ENCODE measurements at regions not wholly inside any gene's neighbourhood (a gene's known extent, or its start where the extent isn't known, plus 50 kb on each side); places are given as distances from the start of the nearest gene placed in this dataset.

GRCh38 chr4:60039908-60040307 lies 1160.2 kb upstream of the ADGRL3 start:
- TF ChIP-seq, protein P1, sequence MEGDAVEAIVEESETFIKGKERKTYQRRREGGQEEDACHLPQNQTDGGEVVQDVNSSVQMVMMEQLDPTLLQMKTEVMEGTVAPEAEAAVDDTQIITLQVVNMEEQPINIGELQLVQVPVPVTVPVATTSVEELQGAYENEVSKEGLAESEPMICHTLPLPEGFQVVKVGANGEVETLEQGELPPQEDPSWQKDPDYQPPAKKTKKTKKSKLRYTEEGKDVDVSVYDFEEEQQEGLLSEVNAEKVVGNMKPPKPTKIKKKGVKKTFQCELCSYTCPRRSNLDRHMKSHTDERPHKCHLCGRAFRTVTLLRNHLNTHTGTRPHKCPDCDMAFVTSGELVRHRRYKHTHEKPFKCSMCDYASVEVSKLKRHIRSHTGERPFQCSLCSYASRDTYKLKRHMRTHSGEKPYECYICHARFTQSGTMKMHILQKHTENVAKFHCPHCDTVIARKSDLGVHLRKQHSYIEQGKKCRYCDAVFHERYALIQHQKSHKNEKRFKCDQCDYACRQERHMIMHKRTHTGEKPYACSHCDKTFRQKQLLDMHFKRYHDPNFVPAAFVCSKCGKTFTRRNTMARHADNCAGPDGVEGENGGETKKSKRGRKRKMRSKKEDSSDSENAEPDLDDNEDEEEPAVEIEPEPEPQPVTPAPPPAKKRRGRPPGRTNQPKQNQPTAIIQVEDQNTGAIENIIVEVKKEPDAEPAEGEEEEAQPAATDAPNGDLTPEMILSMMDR (IDR thresholded peaks at IDR 0.05): no peak
- Histone ChIP-seq H3K36me3 (no peaks in the 10 kb centered on the region), H3K4me3 (no peak overlapping the region), H3K27me3 (no peaks in the 10 kb centered on the region), H3K27ac (replicated peaks in 1 of 4) (no peak overlapping the region), H3K4me1 (no peaks in the 10 kb centered on the region), H3K9me3 (peaks cover 0 to 6% (median 2%) of the 10 kb centered on the region in 4 donors)
- WGBS: 72% methylated on average over 2 of the region's 2 CpGs
- DNase-seq (ENCODE audit: extremely low spot score): no peak
- intact Hi-C loops (cut with DNase I): no loop called here

GRCh38 chr4:60042231-60042652 lies 1157.9 kb upstream of the ADGRL3 start:
- Histone ChIP-seq H3K27ac (replicated peaks in 1 of 4) (no peak overlapping the region), H3K27me3 (no peaks in the 10 kb centered on the region), H3K9me3 (peaks cover 0 to 6% (median 2%) of the 10 kb centered on the region in 4 donors), H3K36me3 (no peaks in the 10 kb centered on the region), H3K4me1 (no peaks in the 10 kb centered on the region), H3K4me3 (no peak overlapping the region)
- 96% methylated on average over 4 of the region's 15 CpGs for WGBS
- DNase-seq (ENCODE audit: extremely low spot score): no peak
- no peak for TF ChIP-seq POLR2A (IDR thresholded peaks at IDR 0.05; ENCODE audit: low read depth)
- TF ChIP-seq POLR2AphosphoS5 (IDR thresholded peaks at IDR 0.05): no peak
- no peak for TF ChIP-seq EP300 (IDR thresholded peaks at IDR 0.05)
- TF ChIP-seq, protein P1 (IDR thresholded peaks at IDR 0.05): no peak
- intact Hi-C loops (cut with DNase I): no loop called here

DNA sequence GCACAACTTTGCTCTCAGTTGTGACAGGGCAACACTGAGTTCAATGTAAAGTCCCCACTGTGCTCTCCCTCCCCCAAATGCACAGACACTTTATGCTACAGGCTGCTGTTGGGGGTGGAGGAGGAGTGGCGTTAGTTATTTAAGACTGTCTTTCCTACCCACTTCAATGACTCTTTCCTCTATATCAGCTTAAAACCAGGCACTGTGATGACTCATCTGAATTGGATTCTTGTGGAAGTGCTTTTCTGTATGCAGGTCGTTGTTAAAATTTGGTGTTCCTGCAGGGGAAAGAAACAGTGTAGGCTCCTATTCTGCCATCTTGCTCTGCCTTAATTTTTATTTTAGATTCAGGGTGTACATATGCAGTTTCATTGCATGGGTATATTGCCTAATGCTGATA lies 1157.2 kb upstream of the ADGRL3 start:
- Histone ChIP-seq H3K36me3 (no peaks in the 10 kb centered on the region), H3K4me1 (no peaks in the 10 kb centered on the region), H3K27me3 (no peaks in the 10 kb centered on the region), H3K4me3 (no peak overlapping the region), H3K27ac (replicated peaks in 1 of 4) (no peak overlapping the region), H3K9me3 (peaks cover 0 to 6% (median 2%) of the 10 kb centered on the region in 4 donors)
- TF ChIP-seq EP300 (IDR thresholded peaks at IDR 0.05) (no peak), POLR2A (IDR thresholded peaks at IDR 0.05; ENCODE audit: low read depth) (no peak), POLR2AphosphoS5 (IDR thresholded peaks at IDR 0.05) (no peak)
- TF ChIP-seq, protein P1 (IDR thresholded peaks at IDR 0.05): no peak
- 73% methylated on average over 2 of the region's 2 CpGs for WGBS
- no peak for DNase-seq (ENCODE audit: extremely low spot score)
- intact Hi-C loops (cut with DNase I): no loop called here

DNA sequence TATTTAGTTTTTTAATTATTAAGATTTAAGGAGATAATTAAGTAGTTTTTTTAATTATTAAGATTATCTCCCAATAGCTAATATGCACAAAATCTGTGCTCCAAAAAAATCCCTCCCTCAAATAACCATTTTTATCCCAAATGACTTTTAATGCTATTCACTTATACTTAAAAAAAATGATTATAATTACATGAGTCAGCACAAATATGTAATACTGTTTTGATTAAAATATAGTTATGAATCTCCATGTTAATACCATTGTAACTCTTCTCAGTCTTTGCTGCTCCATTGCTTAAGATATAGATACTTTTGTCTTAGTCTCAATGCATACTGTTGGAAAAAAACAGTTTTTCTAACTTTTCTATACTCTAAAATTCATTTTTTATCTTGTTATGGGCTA lies 1121.1 kb upstream of the ADGRL3 start:
- no peak overlapping the region for H3K27ac ChIP-seq (replicated peaks in 1 of 4)
- H3K4me3 ChIP-seq: no peak overlapping the region
- no peaks in the 10 kb centered on the region for H3K4me1 ChIP-seq
- intact Hi-C loops (cut with DNase I): no loop called here
- DNase-seq (ENCODE audit: extremely low spot score): no peak
- H3K27me3 ChIP-seq: no peaks in the 10 kb centered on the region
- no peaks in the 10 kb centered on the region for H3K9me3 ChIP-seq
- no peaks in the 10 kb centered on the region for H3K36me3 ChIP-seq
- TF ChIP-seq, protein P1 (IDR thresholded peaks at IDR 0.05): no peak
- TF ChIP-seq POLR2AphosphoS5 (IDR thresholded peaks at IDR 0.05) (no peak), POLR2A (IDR thresholded peaks at IDR 0.05; ENCODE audit: low read depth) (no peak), EP300 (IDR thresholded peaks at IDR 0.05) (no peak)

DNA sequence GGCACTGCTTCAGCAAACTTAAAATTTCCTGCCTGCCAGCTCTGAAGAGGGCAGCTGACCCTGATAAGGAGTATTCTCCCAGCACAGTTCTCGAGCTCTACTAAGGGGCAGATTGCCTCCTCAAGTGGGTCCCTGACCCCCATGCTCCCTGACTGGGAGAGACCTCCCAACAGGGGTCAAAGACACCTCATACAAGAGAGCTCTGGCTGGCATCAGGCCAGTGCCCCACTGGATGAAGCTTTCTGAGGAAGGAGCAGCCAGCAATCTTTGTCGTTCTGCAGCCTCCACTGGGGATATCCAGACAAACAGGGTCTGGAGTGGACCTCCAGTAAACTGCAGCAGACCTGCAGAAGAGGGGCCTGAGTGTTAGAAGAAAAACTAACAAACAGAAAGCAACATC lies 1118.3 kb upstream of the ADGRL3 start:
- H3K27me3 ChIP-seq: no peaks in the 10 kb centered on the region
- H3K4me3 ChIP-seq: no peak overlapping the region
- no peak for DNase-seq (ENCODE audit: extremely low spot score)
- no peaks in the 10 kb centered on the region for H3K36me3 ChIP-seq
- intact Hi-C loops (cut with DNase I): no loop called here
- H3K9me3 ChIP-seq: peaks cover 0 to under 1% (median 0%) of the 10 kb centered on the region in 4 donors
- TF ChIP-seq, protein P1 (IDR thresholded peaks at IDR 0.05): no peak
- no peak for TF ChIP-seq POLR2A (IDR thresholded peaks at IDR 0.05; ENCODE audit: low read depth)
- no peak for TF ChIP-seq EP300 (IDR thresholded peaks at IDR 0.05)
- TF ChIP-seq POLR2AphosphoS5 (IDR thresholded peaks at IDR 0.05): no peak
- no peaks in the 10 kb centered on the region for H3K4me1 ChIP-seq
- WGBS: 56% methylated on average over 2 of the region's 2 CpGs
- no peak overlapping the region for H3K27ac ChIP-seq (replicated peaks in 1 of 4)
